K562 (cell line): ENCODE measurements at regions not wholly inside any gene's neighbourhood (a gene's known extent, or its start where the extent isn't known, plus 50 kb on each side); places are given as distances from the start of the nearest gene placed in this dataset.

Experiments
- ATAC-seq: fragments of 200-7000 bp; cut with Tn5 transposase; 3 replicates; pipeline ENCODE4 v1.9.1; 2020; ENCODE audit warnings: moderate library complexity
- BruUV-seq: library from RNA; stranded (reverse); fragments of 400-500 nt; replicated peaks from 2 replicates; lab custom pipeline; 2021; lab: Mats Ljungman, UMichigan
- CTCF ChIA-PET: fragments of 300-600 bp; formaldehyde crosslinking; extraction: SDS; loops from one replicate; lab custom pipeline; 2021; ENCODE audit warnings: low intra/inter-chr PET ratio; lab: Yijun Ruan, JAX
- POLR2A ChIA-PET: fragments of 300-600, 350-650 bp; sonication (Branson Sonifier 250); formaldehyde crosslinking; extraction: SDS; loops from one replicate; lab custom pipeline; 2021; ENCODE audit warnings: antibody characterized with exemption, inconsistent platforms; lab: Yijun Ruan, JAX
- DNase-seq, 4 experiments: peaks; one replicate each; pipeline versions ENCODE4 v3.0.0 to v3.0.0-alpha.2; 2011 to 2018; ENCODE audit warnings: low spot score in 3 of 4, mixed read lengths in 3 of 4; ENCODE audit errors: extremely low read depth in 1 of 4
- FAIRE-seq: peaks from 2 replicates; lab custom pipeline; 2011; peaks lifted over from hg19 to GRCh38; lab: Jason Lieb, UNC
- H2AFZ ChIP-seq: 2 replicates; pipeline ENCODE4 v1.6.0; 2011; ENCODE audit warnings: low read depth, low read length, control low read depth, inconsistent platforms
- H3K27ac ChIP-seq: fragments of 200-600 bp; 3 replicates; pipeline ENCODE4 v1.8.0; 2011; ENCODE audit warnings: low read depth, mild to moderate bottlenecking, control low read depth, inconsistent platforms, low read length, moderate library complexity, mixed read lengths; ENCODE audit errors: extremely low read depth
- H3K27me3 ChIP-seq, 2 experiments: fragments of 300-600 bp in 1 of 2; 2 replicates in 1 of 2; 3 replicates in 1 of 2; pipeline versions ENCODE4 v1.6.0 to v1.8.0; 2011; ENCODE audit warnings: inconsistent platforms in 2 of 2, low read length in 2 of 2, mild to moderate bottlenecking in 1 of 2, mixed read lengths in 1 of 2, moderate library complexity in 1 of 2; ENCODE audit not compliant: control insufficient read depth in 2 of 2, insufficient read depth in 2 of 2
- H3K36me3 ChIP-seq: fragments of 300-600 bp; 3 replicates; pipeline ENCODE4 v1.8.0; 2011; ENCODE audit warnings: mild to moderate bottlenecking, low read length, inconsistent platforms; ENCODE audit not compliant: control insufficient read depth, insufficient read depth
- H3K4me1 ChIP-seq, 2 experiments: fragments of 200-600 bp in 1 of 2; replicated peaks in 1 of 2; 2 replicates in 1 of 2; 3 replicates in 1 of 2; pipeline versions ENCODE4 v1.5.1 to v1.8.0; 2011; ENCODE audit warnings: inconsistent platforms in 2 of 2, low read length in 2 of 2, mild to moderate bottlenecking in 1 of 2, mixed read lengths in 1 of 2, moderate library complexity in 1 of 2; ENCODE audit not compliant: control insufficient read depth in 2 of 2, insufficient read depth in 2 of 2
- H3K4me2 ChIP-seq: 2 replicates; pipeline ENCODE4 v1.6.1; 2011; ENCODE audit warnings: low read length, control low read depth, inconsistent platforms, mixed read lengths; ENCODE audit not compliant: insufficient read depth
- H3K4me3 ChIP-seq: fragments of 200-600 bp; sonication (generic), shearing (Covaris generic); 2 replicates; pipeline ENCODE4 v1.5.1; 2016; ENCODE audit warnings: control low read depth, inconsistent platforms
- H3K79me2 ChIP-seq: fragments of 200-600 bp; 3 replicates; pipeline ENCODE4 v1.8.0; 2011; ENCODE audit warnings: low read length, inconsistent platforms; ENCODE audit not compliant: control insufficient read depth, insufficient read depth
- H3K9ac ChIP-seq, 2 experiments: 2 replicates each; pipeline versions ENCODE4 v1.6.0 to v1.6.1; 2011; ENCODE audit warnings: low read depth in 2 of 2, low read length in 2 of 2, control low read depth in 1 of 2, inconsistent platforms in 1 of 2, mild to moderate bottlenecking in 1 of 2, mixed read lengths in 1 of 2; ENCODE audit not compliant: insufficient read depth in 1 of 2
- H3K9me1 ChIP-seq: one replicate; pipeline ENCODE4 v1.6.0; 2011; ENCODE audit warnings: inconsistent platforms, mild to moderate bottlenecking, low read length, moderate library complexity; ENCODE audit not compliant: control insufficient read depth, insufficient read depth
- H3K9me3 ChIP-seq: replicated peaks from 2 replicates; pipeline ENCODE4 v1.5.1; 2011; ENCODE audit warnings: low read depth, low read length, inconsistent platforms; ENCODE audit not compliant: control insufficient read depth, insufficient read depth
- H4K20me1 ChIP-seq: replicated peaks from 2 replicates; pipeline ENCODE4 v1.6.1; 2011; ENCODE audit warnings: low read length, inconsistent platforms, mixed read lengths; ENCODE audit not compliant: control insufficient read depth, insufficient read depth
- ESRRA ChIP-seq: fragments of 450-650 bp; IDR thresholded peaks from 2 replicates; pipeline ENCODE4 v1.6.1; 2014; ENCODE audit warnings: low read depth, mild to moderate bottlenecking, moderate library complexity, borderline replicate concordance
- MEIS2 ChIP-seq: fragments of 450-650 bp; IDR thresholded peaks from 2 replicates; pipeline ENCODE4 v1.6.1; 2014; ENCODE audit warnings: mild to moderate bottlenecking; ENCODE audit not compliant: partially characterized antibody
- SAFB2 ChIP-seq: fragments of 200-400 bp; formaldehyde crosslinking; IDR thresholded peaks from 2 replicates; pipeline ENCODE4 v1.6.1; 2018; ENCODE audit warnings: borderline replicate concordance, low read length, low read depth, moderate library complexity; ENCODE audit not compliant: severe bottlenecking
- WGBS: fragments of 100-300 bp; shearing (Covaris generic); methylation state at CpG from one replicate; pipeline ENCODE4 v1.1.6; 2016; ENCODE audit warnings: low coverage, mixed read lengths; ENCODE audit not compliant: insufficient coverage; ENCODE audit errors: missing lambda C conversion rate; 5-methylcytosine and 5-hydroxymethylcytosine counted together
- in situ Hi-C: fragments of 300-500 bp; cut with MboI; formaldehyde crosslinking; loops from 4 replicates; pipeline ENCODE4 v1.15.0; 2018; ENCODE audit warnings: inconsistent platforms, mixed read lengths
- intact Hi-C: fragments of 100-400 bp; cut with micrococcal nuclease; formaldehyde crosslinking; loops from 2 replicates; pipeline ENCODE4 v1.14.2; 2022
- TF ChIP-seq, protein P1 (sequence below), 2 experiments: IDR thresholded peaks in 1 of 2; conservative IDR thresholded peaks in 1 of 2; 2 replicates each; pipeline ENCODE4 v1.6.1; 2016; ENCODE audit warnings: low read depth in 2 of 2, mild to moderate bottlenecking in 1 of 2, missing compliant biosample characterization in 1 of 2, missing genetic modification characterization in 1 of 2, moderate library complexity in 1 of 2

DNA sequence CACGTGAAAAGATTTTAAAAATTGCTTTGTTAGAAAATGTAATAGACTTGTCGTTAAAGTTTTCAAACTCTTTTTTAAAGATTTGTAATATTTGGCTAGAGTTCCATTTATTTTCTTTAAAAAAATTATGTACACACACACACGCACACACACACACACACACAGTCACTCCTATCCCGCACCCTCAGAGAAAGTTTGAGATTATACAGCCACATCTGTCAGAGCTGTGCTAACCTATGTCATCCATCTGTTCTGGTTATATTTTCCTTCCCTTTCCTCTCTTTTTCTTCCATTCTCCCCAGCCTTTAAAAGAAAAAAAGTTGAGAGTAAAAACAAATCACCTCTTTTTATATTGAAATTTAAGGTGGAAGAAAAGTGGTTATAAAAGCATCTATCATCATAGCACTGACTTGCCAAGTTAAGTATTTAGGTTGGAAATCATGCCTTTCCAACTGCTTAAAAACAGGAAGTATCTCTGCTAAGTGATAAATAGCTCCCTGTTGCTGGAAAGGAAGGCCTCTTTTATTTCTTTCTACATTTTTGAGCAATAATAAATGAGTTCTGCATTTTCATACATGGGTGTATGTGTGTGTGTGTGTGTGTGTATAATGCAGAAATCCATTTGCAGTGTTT is 163.3 kb upstream of the SPRY1 start:
- DNase-seq, result no peak
- in situ Hi-C loops (no loop called here), intact Hi-C loops (no loop called here)
- CTCF ChIA-PET, result no interaction called here
- POLR2A ChIA-PET, result interaction anchor here (0.6 to 1.0 kb wide), 3 partner anchors 10 to 15 kb away, joined by 3 to 4 read pairs (median 3); no protein-coding TSS in a partner anchor
- no peak overlapping the region for H2AFZ ChIP-seq
- peak; percentile 39 for TF ChIP-seq MEIS2
- no peak for TF ChIP-seq SAFB2
- TF ChIP-seq ESRRA, result no peak
- TF ChIP-seq, protein P1, sequence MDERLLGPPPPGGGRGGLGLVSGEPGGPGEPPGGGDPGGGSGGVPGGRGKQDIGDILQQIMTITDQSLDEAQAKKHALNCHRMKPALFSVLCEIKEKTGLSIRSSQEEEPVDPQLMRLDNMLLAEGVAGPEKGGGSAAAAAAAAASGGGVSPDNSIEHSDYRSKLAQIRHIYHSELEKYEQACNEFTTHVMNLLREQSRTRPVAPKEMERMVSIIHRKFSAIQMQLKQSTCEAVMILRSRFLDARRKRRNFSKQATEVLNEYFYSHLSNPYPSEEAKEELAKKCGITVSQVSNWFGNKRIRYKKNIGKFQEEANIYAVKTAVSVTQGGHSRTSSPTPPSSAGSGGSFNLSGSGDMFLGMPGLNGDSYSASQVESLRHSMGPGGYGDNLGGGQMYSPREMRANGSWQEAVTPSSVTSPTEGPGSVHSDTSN (CRISPR knock-in tag; IDR thresholded peaks at IDR 0.05; ENCODE audit: low read depth), result no peak
- TF ChIP-seq, protein P1 (tag; conservative IDR thresholded peaks at IDR 0.05; ENCODE audit: low read depth), result peak; percentile 54
- no peaks in the 10 kb centered on the region for H3K4me1 ChIP-seq
- no TSS peak for BruUV-seq
- H3K4me3 ChIP-seq, result no peak overlapping the region
- no peaks in the 10 kb centered on the region for H4K20me1 ChIP-seq
- H3K27me3 ChIP-seq, result no peaks in the 10 kb centered on the region
- no peaks in the 10 kb centered on the region for H3K9me3 ChIP-seq
- H3K9ac ChIP-seq, result no peak overlapping the region
- 95% methylated on average over 4 of the region's 4 CpGs for WGBS
- no peak overlapping the region for H3K4me2 ChIP-seq
- no peak overlapping the region for H3K27ac ChIP-seq
- FAIRE-seq, result no peak
- H3K9me1 ChIP-seq, result no peaks in the 10 kb centered on the region
- no peaks in the 10 kb centered on the region for H3K79me2 ChIP-seq
- H3K36me3 ChIP-seq, result no peaks in the 10 kb centered on the region; the same call in 2 of the 3 replicates
- no peak for ATAC-seq
